Stomach (tissue), 8 donors: ENCODE measurements at regions not wholly inside any gene's neighbourhood (a gene's known extent, or its start where the extent isn't known, plus 50 kb on each side); places are given as distances from the start of the nearest gene placed in this dataset.

Source experiments
- DNase-seq, 2 donors: peaks; one replicate each; pipeline versions ENCODE4 v3.0.0 to v3.0.0-alpha.2; 2013 to 2019
- H3K27ac ChIP-seq, 5 donors: fragments of 200-600 bp in 4 of 5; sonication (generic) in 4 of 5; one replicate each; pipeline ENCODE4 v1.5.1; 2013 to 2019; ENCODE audit warnings: mild to moderate bottlenecking in 1 of 5, moderate library complexity in 1 of 5
- H3K27me3 ChIP-seq, 3 donors: fragments of 200-600 bp; sonication (generic); one replicate each; pipeline ENCODE4 v1.5.1; 2017 to 2019; ENCODE audit warnings: mixed run types in 1 of 3
- H3K36me3 ChIP-seq, 4 donors: fragments of 200-600 bp; sonication (generic); 1 replicate in 3 of 4; 2 replicates in 1 of 4; pipeline ENCODE4 v1.5.1; 2016 to 2019
- H3K4me1 ChIP-seq, 4 donors: fragments of 200-600 bp; sonication (generic); one replicate each; pipeline ENCODE4 v1.5.1; 2016 to 2019
- H3K4me3 ChIP-seq, 4 donors: fragments of 200-600 bp; sonication (generic) in 3 of 4; one replicate each; pipeline ENCODE4 v1.5.1; 2016 to 2019; ENCODE audit warnings: mild to moderate bottlenecking in 1 of 4
- H3K9me3 ChIP-seq, 4 donors: fragments of 200-600 bp; sonication (generic); one replicate each; pipeline ENCODE4 v1.5.1; 2016 to 2019
- CTCF ChIP-seq, 7 experiments: fragments of 450-650 bp in 4 of 7; fragments of 200-600 bp in 3 of 7; sonication (generic) in 3 of 7; IDR thresholded peaks; one replicate each; pipeline ENCODE4 v1.5.1; 2016 to 2019; ENCODE audit warnings: antibody characterized with exemption in 7 of 7, control low read depth in 2 of 7, mild to moderate bottlenecking in 1 of 7
- EP300 ChIP-seq: sonication (generic); formaldehyde crosslinking; IDR thresholded peaks from one replicate; pipeline ENCODE4 v1.6.1; 2017; ENCODE audit warnings: antibody characterized with exemption
- POLR2A ChIP-seq, 4 donors: fragments of 450-650 bp; IDR thresholded peaks; one replicate each; pipeline ENCODE4 v1.6.1; 2016; ENCODE audit warnings: antibody characterized with exemption in 4 of 4, control low read depth in 2 of 4, mild to moderate bottlenecking in 1 of 4, moderate library complexity in 1 of 4
- POLR2AphosphoS5 ChIP-seq, 3 donors: sonication (generic); formaldehyde crosslinking; IDR thresholded peaks; one replicate each; pipeline ENCODE4 v1.6.1; 2016; ENCODE audit warnings: antibody characterized with exemption in 3 of 3
- WGBS, 5 donors: extraction: QIAGEN DNeasy Blood & Tissue Kit in 3 of 5; methylation state at CpG; one replicate each; pipeline versions ENCODE4 v1.1.5 to v1.1.7; 2013 to 2018; 5-methylcytosine and 5-hydroxymethylcytosine counted together
- intact Hi-C: fragments of 100-400 bp; cut with DNase I; formaldehyde crosslinking; loops from one replicate; pipeline ENCODE4 v1.15.1; 2023; ENCODE audit warnings: low total_unique reads
- donor health status: healthy with polysubstance abuse.
- donor health status: Bipolar disorder and iron deficiency.
- donor health status: healthy.

GRCh38 chr15:81540909-81541308 lies 166.9 kb upstream of the TMC3 start:
- Histone ChIP-seq H3K27me3 (no peaks in the 10 kb centered on the region), H3K36me3 (no peaks in the 10 kb centered on the region), H3K4me3 (no peak overlapping the region), H3K27ac (no peak overlapping the region), H3K4me1 (no peaks in the 10 kb centered on the region), H3K9me3 (no peaks in the 10 kb centered on the region)
- TF ChIP-seq EP300: no peak
- no peak for TF ChIP-seq POLR2A (IDR thresholded peaks at IDR 0.05)
- TF ChIP-seq CTCF (IDR thresholded peaks at IDR 0.05): no peak
- no peak for TF ChIP-seq POLR2AphosphoS5 (IDR thresholded peaks at IDR 0.05)
- intact Hi-C loops: no loop called here
- DNase-seq: no peak

GRCh38 chr15:81536356-81536755 lies 162.3 kb upstream of the TMC3 start:
- H3K36me3 ChIP-seq: no peaks in the 10 kb centered on the region
- no peak overlapping the region for H3K4me3 ChIP-seq
- intact Hi-C loops: no loop called here
- no peaks in the 10 kb centered on the region for H3K9me3 ChIP-seq
- no peaks in the 10 kb centered on the region for H3K27me3 ChIP-seq
- no peak overlapping the region for H3K27ac ChIP-seq
- no peak for TF ChIP-seq CTCF (IDR thresholded peaks at IDR 0.05)
- no peak for TF ChIP-seq POLR2A (IDR thresholded peaks at IDR 0.05)
- TF ChIP-seq POLR2AphosphoS5 (IDR thresholded peaks at IDR 0.05): no peak
- no peak for TF ChIP-seq EP300
- WGBS, 5 donors: 68 to 82% (median 70%) methylated on average over 6 of the region's 6 CpGs
- DNase-seq: no peak
- peaks cover 3 to 5% (median 3%) of the 10 kb centered on the region in 4 donors for H3K4me1 ChIP-seq

- TF ChIP-seq POLR2A (IDR thresholded peaks at IDR 0.05): no peak
- no peak for TF ChIP-seq CTCF (IDR thresholded peaks at IDR 0.05)
- no peak for TF ChIP-seq POLR2AphosphoS5 (IDR thresholded peaks at IDR 0.05)
- H3K36me3 ChIP-seq: no peaks in the 10 kb centered on the region
- no peaks in the 10 kb centered on the region for H3K27me3 ChIP-seq
- H3K27ac ChIP-seq: no peak overlapping the region
- no peak overlapping the region for H3K4me3 ChIP-seq
- intact Hi-C loops: no loop called here
- H3K4me1 ChIP-seq: peaks cover 5 to 21% (median 8%) of the 10 kb centered on the region in 4 donors
- WGBS, 5 donors: 70 to 89% (median 88%) methylated on average over 1 of the region's 1 CpG
- peak in 1 of 2 donors; percentile 20 for DNase-seq
- H3K9me3 ChIP-seq: no peaks in the 10 kb centered on the region
These were observed 160.1 kb upstream of the TMC3 start for GRCh38 chr15:81534124-81534523.

GRCh38 chr15:81532001-81532400 lies 158.0 kb upstream of the TMC3 start:
- TF ChIP-seq EP300: no peak
- TF ChIP-seq POLR2A (IDR thresholded peaks at IDR 0.05): no peak
- TF ChIP-seq CTCF (IDR thresholded peaks at IDR 0.05): no peak
- no peak for TF ChIP-seq POLR2AphosphoS5 (IDR thresholded peaks at IDR 0.05)
- H3K9me3 ChIP-seq: no peaks in the 10 kb centered on the region
- H3K27me3 ChIP-seq: no peaks in the 10 kb centered on the region
- DNase-seq: no peak
- no peak overlapping the region for H3K27ac ChIP-seq
- H3K36me3 ChIP-seq: no peaks in the 10 kb centered on the region
- peaks cover 5 to 21% (median 8%) of the 10 kb centered on the region in 4 donors for H3K4me1 ChIP-seq
- intact Hi-C loops: no loop called here
- WGBS, 5 donors: 70 to 81% (median 74%) methylated on average over 1 of the region's 1 CpG
- H3K4me3 ChIP-seq: no peak overlapping the region
